WTC11 (cell line): ENCODE measurements at regions not wholly inside any gene's neighbourhood (a gene's known extent, or its start where the extent isn't known, plus 50 kb on each side); places are given as distances from the start of the nearest gene placed in this dataset.

Source experiments
- ATAC-seq: fragments of 200-7000 bp; cut with Tn5 transposase; 2 replicates; pipeline ENCODE4 v1.10.0; 2021; ENCODE audit warnings: mild to moderate bottlenecking, moderate library complexity
- CTCF ChIA-PET: fragments of 300-600 bp; sonication (Branson Sonifier 250); formaldehyde crosslinking; loops from one replicate; lab custom pipeline; 2021; ENCODE audit warnings: antibody characterized with exemption; lab: Charles Lee
- POLR2A ChIA-PET: fragments of 350-600 bp; sonication (Branson Sonifier 250); formaldehyde crosslinking; loops from one replicate; lab custom pipeline; 2021; ENCODE audit warnings: antibody characterized with exemption; lab: Charles Lee
- DNase-seq: peaks from one replicate; pipeline ENCODE4 v3.0.0; 2021; ENCODE audit warnings: low spot score
- H3K27ac Mint-ChIP-seq: 2 replicates; pipeline ENCODE4 v1.8.0; 2021; ENCODE audit warnings: mixed read lengths
- H3K27me3 Mint-ChIP-seq: 2 replicates; pipeline ENCODE4 v1.8.0; 2021; ENCODE audit warnings: low read depth, mild to moderate bottlenecking, moderate library complexity, mixed read lengths
- H3K36me3 Mint-ChIP-seq: 2 replicates; pipeline ENCODE4 v1.8.0; 2021; ENCODE audit warnings: mixed read lengths
- H3K4me1 Mint-ChIP-seq: 2 replicates; pipeline ENCODE4 v1.8.0; 2022; ENCODE audit warnings: mixed read lengths
- H3K4me3 Mint-ChIP-seq: 2 replicates; pipeline ENCODE4 v1.8.0; 2021; ENCODE audit warnings: mild to moderate bottlenecking, moderate library complexity, mixed read lengths
- H3K9me3 Mint-ChIP-seq: 2 replicates; pipeline ENCODE4 v1.8.0; 2021; ENCODE audit warnings: mixed read lengths
- CREM ChIP-seq: sonication (generic); formaldehyde crosslinking; IDR thresholded peaks from 2 replicates; pipeline ENCODE4 v1.8.1; 2022; ENCODE audit warnings: mild to moderate bottlenecking, missing genetic modification reagents, moderate library complexity
- ELF4 ChIP-seq: sonication (generic); formaldehyde crosslinking; IDR thresholded peaks from 2 replicates; pipeline ENCODE4 v1.8.1; 2022; ENCODE audit warnings: low read depth, mild to moderate bottlenecking, moderate library complexity, missing genetic modification reagents
- FOXJ3 ChIP-seq: sonication (generic); formaldehyde crosslinking; IDR thresholded peaks from 2 replicates; pipeline ENCODE4 v1.9.0; 2021; ENCODE audit warnings: missing genetic modification reagents, mild to moderate bottlenecking, borderline replicate concordance
- GABPB1 ChIP-seq: sonication (generic); formaldehyde crosslinking; IDR thresholded peaks from 2 replicates; pipeline ENCODE4 v1.8.1; 2023; ENCODE audit warnings: mild to moderate bottlenecking, missing genetic modification reagents
- GRHL2 ChIP-seq: fragments of 250-450 bp; sonication (Bioruptor Pico); IDR thresholded peaks from 2 replicates; pipeline ENCODE4 v1.8.0; 2022; ENCODE audit warnings: mild to moderate bottlenecking, moderate library complexity; ENCODE audit not compliant: insufficient replicate concordance, severe bottlenecking
- GTF2I ChIP-seq: fragments of 250-450 bp; sonication (Bioruptor Pico); conservative IDR thresholded peaks from 2 replicates; pipeline ENCODE4 v1.4.0; 2021; ENCODE audit warnings: mild to moderate bottlenecking
- NFATC4 ChIP-seq: fragments of 250-450 bp; sonication (Bioruptor Pico); IDR thresholded peaks from 2 replicates; pipeline ENCODE4 v1.9.0; 2021; ENCODE audit warnings: mild to moderate bottlenecking
- OVOL2 ChIP-seq: fragments of 250-450 bp; sonication (Bioruptor Pico); IDR thresholded peaks from 2 replicates; pipeline ENCODE4 v1.9.0; 2021; ENCODE audit warnings: mild to moderate bottlenecking, borderline replicate concordance
- PRRX2 ChIP-seq: fragments of 250-450 bp; sonication (Bioruptor Pico); IDR thresholded peaks from 2 replicates; pipeline ENCODE4 v1.8.0; 2021; ENCODE audit warnings: mild to moderate bottlenecking
- RORB ChIP-seq: fragments of 250-450 bp; sonication (Bioruptor Pico); IDR thresholded peaks from 2 replicates; pipeline ENCODE4 v1.9.0; 2021; ENCODE audit warnings: mild to moderate bottlenecking
- SMAD3 ChIP-seq: sonication (generic); formaldehyde crosslinking; IDR thresholded peaks from 2 replicates; pipeline ENCODE4 v1.8.0; 2022; ENCODE audit warnings: missing genetic modification reagents, mild to moderate bottlenecking, borderline replicate concordance
- TCF7 ChIP-seq: sonication (generic); formaldehyde crosslinking; IDR thresholded peaks from 2 replicates; pipeline ENCODE4 v1.8.0; 2022; ENCODE audit warnings: mild to moderate bottlenecking, low read depth, missing genetic modification reagents, moderate library complexity
- TEAD4 ChIP-seq: sonication (generic); formaldehyde crosslinking; IDR thresholded peaks from 2 replicates; pipeline ENCODE4 v1.8.0; 2022; ENCODE audit warnings: mild to moderate bottlenecking, missing genetic modification reagents
- ZNF219 ChIP-seq: sonication (generic); formaldehyde crosslinking; IDR thresholded peaks from 2 replicates; pipeline ENCODE4 v1.8.0; 2023; ENCODE audit warnings: missing genetic modification reagents, mild to moderate bottlenecking, borderline replicate concordance
- ZNF396 ChIP-seq: fragments of 250-450 bp; sonication (Bioruptor Pico); IDR thresholded peaks from 2 replicates; pipeline ENCODE4 v1.8.0; 2021; ENCODE audit warnings: mild to moderate bottlenecking, moderate library complexity, borderline replicate concordance
- TF ChIP-seq, protein P1 (sequence below): sonication (generic); formaldehyde crosslinking; IDR thresholded peaks from 2 replicates; pipeline ENCODE4 v1.8.0; 2022; ENCODE audit warnings: mild to moderate bottlenecking, missing genetic modification reagents
- TF ChIP-seq, protein P2 (sequence below): fragments of 250-450 bp; sonication (Bioruptor Pico); IDR thresholded peaks from 2 replicates; pipeline ENCODE4 v1.8.0; 2021; ENCODE audit warnings: mild to moderate bottlenecking
- TF ChIP-seq, protein P3 (sequence below): sonication (generic); formaldehyde crosslinking; IDR thresholded peaks from 2 replicates; pipeline ENCODE4 v1.8.0; 2023; ENCODE audit warnings: mild to moderate bottlenecking, missing genetic modification reagents
- TF ChIP-seq, protein P4 (sequence below): fragments of 250-450 bp; sonication (Bioruptor Pico); IDR thresholded peaks from 2 replicates; pipeline ENCODE4 v2.1.2; 2022; ENCODE audit warnings: mild to moderate bottlenecking, moderate library complexity
- TF ChIP-seq, protein P5 (sequence below): fragments of 250-450 bp; sonication (Bioruptor Pico); IDR thresholded peaks from 2 replicates; pipeline ENCODE4 v1.9.0; 2021; ENCODE audit warnings: mild to moderate bottlenecking

DNA sequence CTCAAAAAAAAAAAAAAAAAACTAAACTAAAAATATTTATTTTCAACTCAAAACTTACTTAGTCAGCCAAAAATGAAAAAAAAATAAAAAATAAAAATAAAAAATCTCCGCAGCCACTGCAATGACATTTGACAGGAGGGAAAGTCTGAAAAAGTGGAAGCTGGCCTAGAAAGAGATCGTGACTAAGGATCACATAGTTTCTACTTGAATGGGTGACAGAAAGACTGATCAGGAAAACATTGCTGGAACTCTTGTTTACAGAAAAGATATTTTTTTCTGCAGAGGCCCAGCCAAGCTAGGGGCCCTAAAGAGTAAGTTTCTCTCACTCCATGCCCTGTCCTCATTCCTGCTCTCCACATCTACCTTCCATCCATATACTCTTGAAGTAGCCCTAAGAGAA is 92.8 kb upstream of the KCND2 start:
- no peak for DNase-seq
- Mint-ChIP-seq H3K27ac (no peak overlapping the region), H3K36me3 (no peaks in the 10 kb centered on the region), H3K9me3 (no peaks in the 10 kb centered on the region), H3K27me3 (no peaks in the 10 kb centered on the region), H3K4me1 (no peaks in the 10 kb centered on the region), H3K4me3 (no peak overlapping the region)
- TF ChIP-seq OVOL2 (no peak), PRRX2 (CRISPR knock-in tag) (no peak), GABPB1 (CRISPR knock-in tag) (no peak), NFATC4 (CRISPR knock-in tag) (no peak), SMAD3 (CRISPR knock-in tag) (no peak), TCF7 (CRISPR knock-in tag) (no peak), TEAD4 (CRISPR knock-in tag) (no peak), GTF2I (CRISPR knock-in tag) (no peak), ZNF396 (CRISPR knock-in tag) (no peak), GRHL2 (CRISPR knock-in tag) (no peak)
- POLR2A ChIA-PET = no interaction called here
- CTCF ChIA-PET = no interaction called here
- ATAC-seq = no peak

DNA sequence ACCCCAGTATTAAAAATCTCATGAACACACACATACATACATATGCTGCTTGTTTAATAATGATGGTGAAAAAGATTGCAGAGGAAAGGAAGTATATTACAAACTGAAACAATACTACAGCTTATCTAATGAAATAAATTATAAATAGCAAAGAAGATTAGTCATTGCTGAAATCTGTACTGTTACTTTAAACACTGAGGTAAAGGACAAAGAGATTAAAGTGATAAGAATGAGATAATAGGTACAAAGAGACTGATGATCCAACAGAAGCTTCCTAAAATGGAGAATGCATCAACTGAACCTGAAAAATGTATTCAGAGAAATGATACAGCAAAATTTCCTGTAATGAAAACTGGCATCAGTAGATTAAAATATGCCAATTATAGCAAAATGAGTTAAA is 91.5 kb upstream of the KCND2 start:
- no peaks in the 10 kb centered on the region for H3K9me3 Mint-ChIP-seq
- DNase-seq = no peak
- ATAC-seq = no peak
- no peak overlapping the region for H3K4me3 Mint-ChIP-seq
- no peak overlapping the region for H3K27ac Mint-ChIP-seq
- no peaks in the 10 kb centered on the region for H3K36me3 Mint-ChIP-seq
- CTCF ChIA-PET = no interaction called here
- TF ChIP-seq, protein P1, sequence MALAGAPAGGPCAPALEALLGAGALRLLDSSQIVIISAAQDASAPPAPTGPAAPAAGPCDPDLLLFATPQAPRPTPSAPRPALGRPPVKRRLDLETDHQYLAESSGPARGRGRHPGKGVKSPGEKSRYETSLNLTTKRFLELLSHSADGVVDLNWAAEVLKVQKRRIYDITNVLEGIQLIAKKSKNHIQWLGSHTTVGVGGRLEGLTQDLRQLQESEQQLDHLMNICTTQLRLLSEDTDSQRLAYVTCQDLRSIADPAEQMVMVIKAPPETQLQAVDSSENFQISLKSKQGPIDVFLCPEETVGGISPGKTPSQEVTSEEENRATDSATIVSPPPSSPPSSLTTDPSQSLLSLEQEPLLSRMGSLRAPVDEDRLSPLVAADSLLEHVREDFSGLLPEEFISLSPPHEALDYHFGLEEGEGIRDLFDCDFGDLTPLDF (CRISPR knock-in tag) = no peak
- TF ChIP-seq, protein P2, sequence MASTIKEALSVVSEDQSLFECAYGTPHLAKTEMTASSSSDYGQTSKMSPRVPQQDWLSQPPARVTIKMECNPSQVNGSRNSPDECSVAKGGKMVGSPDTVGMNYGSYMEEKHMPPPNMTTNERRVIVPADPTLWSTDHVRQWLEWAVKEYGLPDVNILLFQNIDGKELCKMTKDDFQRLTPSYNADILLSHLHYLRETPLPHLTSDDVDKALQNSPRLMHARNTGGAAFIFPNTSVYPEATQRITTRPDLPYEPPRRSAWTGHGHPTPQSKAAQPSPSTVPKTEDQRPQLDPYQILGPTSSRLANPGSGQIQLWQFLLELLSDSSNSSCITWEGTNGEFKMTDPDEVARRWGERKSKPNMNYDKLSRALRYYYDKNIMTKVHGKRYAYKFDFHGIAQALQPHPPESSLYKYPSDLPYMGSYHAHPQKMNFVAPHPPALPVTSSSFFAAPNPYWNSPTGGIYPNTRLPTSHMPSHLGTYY = no peak
- no peak for TF ChIP-seq RORB
- TF ChIP-seq, protein P3, sequence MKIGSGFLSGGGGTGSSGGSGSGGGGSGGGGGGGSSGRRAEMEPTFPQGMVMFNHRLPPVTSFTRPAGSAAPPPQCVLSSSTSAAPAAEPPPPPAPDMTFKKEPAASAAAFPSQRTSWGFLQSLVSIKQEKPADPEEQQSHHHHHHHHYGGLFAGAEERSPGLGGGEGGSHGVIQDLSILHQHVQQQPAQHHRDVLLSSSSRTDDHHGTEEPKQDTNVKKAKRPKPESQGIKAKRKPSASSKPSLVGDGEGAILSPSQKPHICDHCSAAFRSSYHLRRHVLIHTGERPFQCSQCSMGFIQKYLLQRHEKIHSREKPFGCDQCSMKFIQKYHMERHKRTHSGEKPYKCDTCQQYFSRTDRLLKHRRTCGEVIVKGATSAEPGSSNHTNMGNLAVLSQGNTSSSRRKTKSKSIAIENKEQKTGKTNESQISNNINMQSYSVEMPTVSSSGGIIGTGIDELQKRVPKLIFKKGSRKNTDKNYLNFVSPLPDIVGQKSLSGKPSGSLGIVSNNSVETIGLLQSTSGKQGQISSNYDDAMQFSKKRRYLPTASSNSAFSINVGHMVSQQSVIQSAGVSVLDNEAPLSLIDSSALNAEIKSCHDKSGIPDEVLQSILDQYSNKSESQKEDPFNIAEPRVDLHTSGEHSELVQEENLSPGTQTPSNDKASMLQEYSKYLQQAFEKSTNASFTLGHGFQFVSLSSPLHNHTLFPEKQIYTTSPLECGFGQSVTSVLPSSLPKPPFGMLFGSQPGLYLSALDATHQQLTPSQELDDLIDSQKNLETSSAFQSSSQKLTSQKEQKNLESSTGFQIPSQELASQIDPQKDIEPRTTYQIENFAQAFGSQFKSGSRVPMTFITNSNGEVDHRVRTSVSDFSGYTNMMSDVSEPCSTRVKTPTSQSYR (CRISPR knock-in tag) = no peak
- TF ChIP-seq, protein P4, sequence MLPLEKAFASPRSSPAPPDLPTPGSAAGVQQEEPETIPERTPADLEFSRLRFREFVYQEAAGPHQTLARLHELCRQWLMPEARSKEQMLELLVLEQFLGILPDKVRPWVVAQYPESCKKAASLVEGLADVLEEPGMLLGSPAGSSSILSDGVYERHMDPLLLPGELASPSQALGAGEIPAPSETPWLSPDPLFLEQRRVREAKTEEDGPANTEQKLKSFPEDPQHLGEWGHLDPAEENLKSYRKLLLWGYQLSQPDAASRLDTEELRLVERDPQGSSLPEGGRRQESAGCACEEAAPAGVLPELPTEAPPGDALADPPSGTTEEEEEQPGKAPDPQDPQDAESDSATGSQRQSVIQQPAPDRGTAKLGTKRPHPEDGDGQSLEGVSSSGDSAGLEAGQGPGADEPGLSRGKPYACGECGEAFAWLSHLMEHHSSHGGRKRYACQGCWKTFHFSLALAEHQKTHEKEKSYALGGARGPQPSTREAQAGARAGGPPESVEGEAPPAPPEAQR (CRISPR knock-in tag) = no peak
- TF ChIP-seq CREM (CRISPR knock-in tag) = no peak
- TF ChIP-seq ZNF219 (CRISPR knock-in tag) = no peak
- TF ChIP-seq FOXJ3 (CRISPR knock-in tag) = no peak
- no peak for TF ChIP-seq ELF4 (CRISPR knock-in tag)
- TF ChIP-seq, protein P5, sequence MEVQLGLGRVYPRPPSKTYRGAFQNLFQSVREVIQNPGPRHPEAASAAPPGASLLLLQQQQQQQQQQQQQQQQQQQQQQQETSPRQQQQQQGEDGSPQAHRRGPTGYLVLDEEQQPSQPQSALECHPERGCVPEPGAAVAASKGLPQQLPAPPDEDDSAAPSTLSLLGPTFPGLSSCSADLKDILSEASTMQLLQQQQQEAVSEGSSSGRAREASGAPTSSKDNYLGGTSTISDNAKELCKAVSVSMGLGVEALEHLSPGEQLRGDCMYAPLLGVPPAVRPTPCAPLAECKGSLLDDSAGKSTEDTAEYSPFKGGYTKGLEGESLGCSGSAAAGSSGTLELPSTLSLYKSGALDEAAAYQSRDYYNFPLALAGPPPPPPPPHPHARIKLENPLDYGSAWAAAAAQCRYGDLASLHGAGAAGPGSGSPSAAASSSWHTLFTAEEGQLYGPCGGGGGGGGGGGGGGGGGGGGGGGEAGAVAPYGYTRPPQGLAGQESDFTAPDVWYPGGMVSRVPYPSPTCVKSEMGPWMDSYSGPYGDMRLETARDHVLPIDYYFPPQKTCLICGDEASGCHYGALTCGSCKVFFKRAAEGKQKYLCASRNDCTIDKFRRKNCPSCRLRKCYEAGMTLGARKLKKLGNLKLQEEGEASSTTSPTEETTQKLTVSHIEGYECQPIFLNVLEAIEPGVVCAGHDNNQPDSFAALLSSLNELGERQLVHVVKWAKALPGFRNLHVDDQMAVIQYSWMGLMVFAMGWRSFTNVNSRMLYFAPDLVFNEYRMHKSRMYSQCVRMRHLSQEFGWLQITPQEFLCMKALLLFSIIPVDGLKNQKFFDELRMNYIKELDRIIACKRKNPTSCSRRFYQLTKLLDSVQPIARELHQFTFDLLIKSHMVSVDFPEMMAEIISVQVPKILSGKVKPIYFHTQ (CRISPR knock-in tag) = no peak
- TF ChIP-seq ZNF396 (CRISPR knock-in tag) = no peak
- TF ChIP-seq, all 79 proteins: peak for 0
- no peaks in the 10 kb centered on the region for H3K4me1 Mint-ChIP-seq
- POLR2A ChIA-PET = no interaction called here
- H3K27me3 Mint-ChIP-seq = no peaks in the 10 kb centered on the region
